ENCODE measurements at regions not wholly inside any gene's neighbourhood (a gene's known extent, or its start where the extent isn't known, plus 50 kb on each side); places are given as distances from the start of the nearest gene placed in this dataset.

GRCh38 chr18:56235481-56236013, 402.8 kb downstream of the TXNL1 start:
- H3K4me1 ChIP-seq, result no peaks in the 10 kb centered on the region
- H3K4me2 ChIP-seq, result no peak overlapping the region
- no peak overlapping the region for H3K27ac ChIP-seq
- WGBS (ENCODE audit: missing lambda C conversion rate), result 48% methylated on average over 8 of the region's 8 CpGs
- TF ChIP-seq RNF2 (IDR thresholded peaks at IDR 0.05; ENCODE audit: borderline replicate concordance, low read depth) (no peak), MAZ (IDR thresholded peaks at IDR 0.05; ENCODE audit: borderline replicate concordance, low read depth, low read length) (no peak), EP300 (IDR thresholded peaks at IDR 0.05) (no peak)
- TF ChIP-seq, protein P1, sequence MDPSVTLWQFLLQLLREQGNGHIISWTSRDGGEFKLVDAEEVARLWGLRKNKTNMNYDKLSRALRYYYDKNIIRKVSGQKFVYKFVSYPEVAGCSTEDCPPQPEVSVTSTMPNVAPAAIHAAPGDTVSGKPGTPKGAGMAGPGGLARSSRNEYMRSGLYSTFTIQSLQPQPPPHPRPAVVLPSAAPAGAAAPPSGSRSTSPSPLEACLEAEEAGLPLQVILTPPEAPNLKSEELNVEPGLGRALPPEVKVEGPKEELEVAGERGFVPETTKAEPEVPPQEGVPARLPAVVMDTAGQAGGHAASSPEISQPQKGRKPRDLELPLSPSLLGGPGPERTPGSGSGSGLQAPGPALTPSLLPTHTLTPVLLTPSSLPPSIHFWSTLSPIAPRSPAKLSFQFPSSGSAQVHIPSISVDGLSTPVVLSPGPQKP (IDR thresholded peaks at IDR 0.05; ENCODE audit: low read depth, low read length), result no peak
- TF ChIP-seq, protein P2, sequence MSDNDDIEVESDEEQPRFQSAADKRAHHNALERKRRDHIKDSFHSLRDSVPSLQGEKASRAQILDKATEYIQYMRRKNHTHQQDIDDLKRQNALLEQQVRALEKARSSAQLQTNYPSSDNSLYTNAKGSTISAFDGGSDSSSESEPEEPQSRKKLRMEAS (IDR thresholded peaks at IDR 0.05), result no peak
- no peak overlapping the region for H3K4me3 ChIP-seq
- FAIRE-seq, result no peak
- no peak for DNase-seq (ENCODE audit: low read depth in 1 of 2, low spot score in 1 of 2)
- CTCF ChIA-PET, result interaction anchor here (0.5 kb wide), 1 partner anchor 421 kb away, joined by 4 read pairs; no protein-coding TSS in a partner anchor
- no peaks in the 10 kb centered on the region for H3K9me3 ChIP-seq
- ATAC-seq, result no peak
- POLR2A ChIA-PET, result no interaction called here

GRCh38 chr18:56235071-56235470, 403.3 kb downstream of the TXNL1 start:
- 51% methylated on average over 6 of the region's 6 CpGs for WGBS (ENCODE audit: missing lambda C conversion rate)
- POLR2A ChIA-PET, result no interaction called here
- Histone ChIP-seq H3K27ac (no peak overlapping the region), H3K4me3 (no peak overlapping the region), H3K4me1 (no peaks in the 10 kb centered on the region), H3K9me3 (no peaks in the 10 kb centered on the region), H3K4me2 (no peak overlapping the region)
- CTCF ChIA-PET, result no interaction called here
- FAIRE-seq, result no peak
- DNase-seq (ENCODE audit: low read depth in 1 of 2, low spot score in 1 of 2), result no peak
- TF ChIP-seq EHMT2 (IDR thresholded peaks at IDR 0.05; ENCODE audit: low read depth), result no peak
- TF ChIP-seq, protein P3, sequence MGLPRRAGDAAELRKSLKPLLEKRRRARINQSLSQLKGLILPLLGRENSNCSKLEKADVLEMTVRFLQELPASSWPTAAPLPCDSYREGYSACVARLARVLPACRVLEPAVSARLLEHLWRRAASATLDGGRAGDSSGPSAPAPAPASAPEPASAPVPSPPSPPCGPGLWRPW (IDR thresholded peaks at IDR 0.05), result no peak
- TF ChIP-seq, protein P4, sequence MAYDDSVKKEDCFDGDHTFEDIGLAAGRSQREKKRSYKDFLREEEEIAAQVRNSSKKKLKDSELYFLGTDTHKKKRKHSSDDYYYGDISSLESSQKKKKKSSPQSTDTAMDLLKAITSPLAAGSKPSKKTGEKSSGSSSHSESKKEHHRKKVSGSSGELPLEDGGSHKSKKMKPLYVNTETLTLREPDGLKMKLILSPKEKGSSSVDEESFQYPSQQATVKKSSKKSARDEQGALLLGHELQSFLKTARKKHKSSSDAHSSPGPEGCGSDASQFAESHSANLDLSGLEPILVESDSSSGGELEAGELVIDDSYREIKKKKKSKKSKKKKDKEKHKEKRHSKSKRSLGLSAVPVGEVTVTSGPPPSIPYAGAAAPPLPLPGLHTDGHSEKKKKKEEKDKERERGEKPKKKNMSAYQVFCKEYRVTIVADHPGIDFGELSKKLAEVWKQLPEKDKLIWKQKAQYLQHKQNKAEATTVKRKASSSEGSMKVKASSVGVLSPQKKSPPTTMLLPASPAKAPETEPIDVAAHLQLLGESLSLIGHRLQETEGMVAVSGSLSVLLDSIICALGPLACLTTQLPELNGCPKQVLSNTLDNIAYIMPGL (CRISPR knock-in tag; IDR thresholded peaks at IDR 0.05; ENCODE audit: borderline replicate concordance), result no peak
- no peak for TF ChIP-seq NFE2L2 (conservative IDR thresholded peaks at IDR 0.05; ENCODE audit: low read length)
- TF ChIP-seq RAD21 (conservative IDR thresholded peaks at IDR 0.05 in 1 of 2, IDR thresholded peaks at IDR 0.05 in 1 of 2), result no peak
- no peak for TF ChIP-seq KDM5A (IDR thresholded peaks at IDR 0.05)
- no peak for TF ChIP-seq HOXB5 (CRISPR knock-in tag; IDR thresholded peaks at IDR 0.05)
- TF ChIP-seq FOSL2 (IDR thresholded peaks at IDR 0.05), result no peak
- TF ChIP-seq FOSL2 (CRISPR knock-in tag; IDR thresholded peaks at IDR 0.05), result no peak
- TF ChIP-seq CBX2 (IDR thresholded peaks at IDR 0.05; ENCODE audit: borderline replicate concordance, low read depth), result no peak
- no peak for TF ChIP-seq JUNB (IDR thresholded peaks at IDR 0.05)
- TF ChIP-seq, protein P2 (IDR thresholded peaks at IDR 0.05), result no peak
- TF ChIP-seq RCOR1 (IDR thresholded peaks at IDR 0.05; ENCODE audit: low read depth, low read length), result no peak
- TF ChIP-seq BHLHE40 (IDR thresholded peaks at IDR 0.05; ENCODE audit: low read depth, low read length), result no peak
- TF ChIP-seq CEBPB (IDR thresholded peaks at IDR 0.05), result no peak
- TF ChIP-seq FOXS1 (CRISPR knock-in tag; IDR thresholded peaks at IDR 0.05), result no peak
- TF ChIP-seq CBX8 (IDR thresholded peaks at IDR 0.05), result no peak
- TF ChIP-seq JUN (IDR thresholded peaks at IDR 0.05), result no peak
- TF ChIP-seq GATA3 (IDR thresholded peaks at IDR 0.05; ENCODE audit: borderline replicate concordance), result no peak
- no peak for ATAC-seq
